GM10266 (cell line): ENCODE measurements at regions not wholly inside any gene's neighbourhood (a gene's known extent, or its start where the extent isn't known, plus 50 kb on each side); places are given as distances from the start of the nearest gene placed in this dataset.
A peak's percentile ranks its signal among the peaks of the same experiment; 100 is the strongest.

Experiments
- DNase-seq: peaks from one replicate; pipeline ENCODE4 v3.0.0; 2012; ENCODE audit errors: extremely low spot score
- CTCF ChIP-seq: IDR thresholded peaks from 2 replicates; pipeline ENCODE4 v1.5.1; 2012; ENCODE audit warnings: mild to moderate bottlenecking, low read depth; ENCODE audit not compliant: control insufficient read depth, insufficient read depth; ENCODE audit errors: missing control alignments

GRCh38 chr11:113540416-113541330 lies 65.5 kb upstream of the DRD2 start:
- no peak for DNase-seq
- TF ChIP-seq CTCF = no peak

GRCh38 chr11:113538451-113539412 lies 63.5 kb upstream of the DRD2 start:
- TF ChIP-seq CTCF = no peak
- no peak for DNase-seq

- TF ChIP-seq CTCF = no peak
- no peak for DNase-seq
These were observed 59.4 kb upstream of the DRD2 start for GRCh38 chr11:113534625-113535024.

GRCh38 chr11:113533425-113533698 lies 58.2 kb upstream of the DRD2 start:
- DNase-seq = no peak
- no peak for TF ChIP-seq CTCF

- peak; percentile 81 for TF ChIP-seq CTCF
- peak; percentile 57 for DNase-seq
These were observed 57.7 kb upstream of the DRD2 start for GRCh38 chr11:113532697-113533424.

- no peak for DNase-seq
These were observed 56.6 kb upstream of the DRD2 start for GRCh38 chr11:113531575-113532451.

More at GRCh38 chr11:113531575-113532451, 56.6 kb upstream of the DRD2 start:
- TF ChIP-seq CTCF = no peak
